ENCODE measurements at regions not wholly inside any gene's neighbourhood (a gene's known extent, or its start where the extent isn't known, plus 50 kb on each side); places are given as distances from the start of the nearest gene placed in this dataset.

- WGBS, 2 donors, result 67 to 74% methylated on average over 7 of the region's 7 CpGs
- Histone ChIP-seq H3K4me1 (peaks cover 9% of the 10 kb centered on the region), H3K36me3 (replicated peaks in 1 of 2; ENCODE audit: insufficient read depth in 1 of 2, low read depth in 2 of 2) (no peaks in the 10 kb centered on the region), H3K9me3 (no peaks in the 10 kb centered on the region), H3K4me3 (no peak overlapping the region), H3K27me3 (no peaks in the 10 kb centered on the region), H3K27ac (no peak overlapping the region)
- ATAC-seq (peak; percentile 42), DNase-seq (no peak)
- TF ChIP-seq CTCF (IDR thresholded peaks at IDR 0.05), result no peak
- intact Hi-C loops (cut with DNase I), result no loop called here
Observed at GRCh38 chr4:104593019-104593418, 98.3 kb upstream of the CXXC4 start.

GRCh38 chr4:104596189-104596588 lies 101.5 kb upstream of the CXXC4 start:
- no peaks in the 10 kb centered on the region for H3K36me3 ChIP-seq (replicated peaks in 1 of 2; ENCODE audit: insufficient read depth in 1 of 2, low read depth in 2 of 2)

GRCh38 chr4:104615496-104615895 lies 120.8 kb upstream of the CXXC4 start:
- peaks cover 0 to 4% (median 0%) of the 10 kb centered on the region in 3 donors for H3K9me3 ChIP-seq
- H3K4me1 ChIP-seq, result no peaks in the 10 kb centered on the region
- intact Hi-C loops (cut with DNase I), result no loop called here
- H3K4me3 ChIP-seq, result no peak overlapping the region
- 93 to 94% methylated on average over 1 of the region's 1 CpG for WGBS, 2 donors
- H3K36me3 ChIP-seq (replicated peaks in 1 of 2; ENCODE audit: insufficient read depth in 1 of 2, low read depth in 2 of 2), result no peaks in the 10 kb centered on the region
- DNase-seq (no peak), ATAC-seq (no peak)
- no peak for TF ChIP-seq CTCF (IDR thresholded peaks at IDR 0.05)
- no peak for TF ChIP-seq POLR2A (IDR thresholded peaks at IDR 0.05)
- no peaks in the 10 kb centered on the region for H3K27me3 ChIP-seq
- no peak overlapping the region for H3K27ac ChIP-seq

More at GRCh38 chr4:104596189-104596588, 101.5 kb upstream of the CXXC4 start:
- 33 to 42% methylated on average over 5 of the region's 5 CpGs for WGBS, 2 donors
- ATAC-seq, result no peak
- Histone ChIP-seq H3K27ac (no peak overlapping the region), H3K4me1 (peaks cover 9% of the 10 kb centered on the region), H3K4me3 (no peak overlapping the region), H3K9me3 (no peaks in the 10 kb centered on the region), H3K27me3 (no peaks in the 10 kb centered on the region)
- TF ChIP-seq CTCF (IDR thresholded peaks at IDR 0.05), result no peak
- TF ChIP-seq POLR2A (IDR thresholded peaks at IDR 0.05), result no peak
- no peak for DNase-seq
- intact Hi-C loops (cut with DNase I), result no loop called here

- no peaks in the 10 kb centered on the region for H3K36me3 ChIP-seq (replicated peaks in 1 of 2; ENCODE audit: insufficient read depth in 1 of 2, low read depth in 2 of 2)
- H3K27me3 ChIP-seq, result no peaks in the 10 kb centered on the region
- TF ChIP-seq POLR2A (IDR thresholded peaks at IDR 0.05), result no peak
- TF ChIP-seq CTCF (IDR thresholded peaks at IDR 0.05), result no peak
- ATAC-seq, result no peak
- 95% methylated on average over 2 of the region's 2 CpGs; no CpG with 5 or more reads in 1 of the 2 donors for WGBS, 2 donors
- DNase-seq, result no peak
- no peak overlapping the region for H3K27ac ChIP-seq
- H3K4me3 ChIP-seq, result no peak overlapping the region
- peaks cover 0 to 2% (median 0%) of the 10 kb centered on the region in 3 donors for H3K9me3 ChIP-seq
- intact Hi-C loops (cut with DNase I), result no loop called here
- no peaks in the 10 kb centered on the region for H3K4me1 ChIP-seq
Observed at GRCh38 chr4:104615926-104616325, 121.2 kb upstream of the CXXC4 start.

GRCh38 chr4:104616401-104616820 lies 121.7 kb upstream of the CXXC4 start:
- intact Hi-C loops (cut with DNase I), result no loop called here
- H3K4me1 ChIP-seq, result no peaks in the 10 kb centered on the region
- ATAC-seq (no peak), DNase-seq (peak in 1 of 4 donors; percentile 3)
- no peaks in the 10 kb centered on the region for H3K27me3 ChIP-seq
- WGBS, 2 donors, result 54 to 61% methylated on average over 6 of the region's 6 CpGs
- H3K9me3 ChIP-seq, result no peaks in the 10 kb centered on the region
- H3K36me3 ChIP-seq (replicated peaks in 1 of 2; ENCODE audit: insufficient read depth in 1 of 2, low read depth in 2 of 2), result no peaks in the 10 kb centered on the region
- no peak overlapping the region for H3K27ac ChIP-seq
- H3K4me3 ChIP-seq, result no peak overlapping the region
- TF ChIP-seq POLR2A (IDR thresholded peaks at IDR 0.05) (no peak), CTCF (IDR thresholded peaks at IDR 0.05) (no peak)
